Gastrocnemius medialis (tissue), 4 donors: ENCODE measurements at regions not wholly inside any gene's neighbourhood (a gene's known extent, or its start where the extent isn't known, plus 50 kb on each side); places are given as distances from the start of the nearest gene placed in this dataset.

Experiments
- POLR2A ChIP-seq, 2 donors: fragments of 450-650 bp; IDR thresholded peaks; one replicate each; pipeline ENCODE4 v1.6.1; 2017; ENCODE audit warnings: antibody characterized with exemption in 2 of 2, mild to moderate bottlenecking in 2 of 2, moderate library complexity in 2 of 2
- TF ChIP-seq, protein P1 (sequence below), 5 experiments: fragments of 450-650 bp in 3 of 5; fragments of 200-600 bp in 2 of 5; sonication (generic) in 2 of 5; IDR thresholded peaks in 4 of 5; conservative IDR thresholded peaks in 1 of 5; 1 replicate in 4 of 5; 2 replicates in 1 of 5; pipeline ENCODE4 v1.5.1; 2016 to 2019; ENCODE audit warnings: antibody characterized with exemption in 5 of 5, mild to moderate bottlenecking in 3 of 5, moderate library complexity in 3 of 5

DNA sequence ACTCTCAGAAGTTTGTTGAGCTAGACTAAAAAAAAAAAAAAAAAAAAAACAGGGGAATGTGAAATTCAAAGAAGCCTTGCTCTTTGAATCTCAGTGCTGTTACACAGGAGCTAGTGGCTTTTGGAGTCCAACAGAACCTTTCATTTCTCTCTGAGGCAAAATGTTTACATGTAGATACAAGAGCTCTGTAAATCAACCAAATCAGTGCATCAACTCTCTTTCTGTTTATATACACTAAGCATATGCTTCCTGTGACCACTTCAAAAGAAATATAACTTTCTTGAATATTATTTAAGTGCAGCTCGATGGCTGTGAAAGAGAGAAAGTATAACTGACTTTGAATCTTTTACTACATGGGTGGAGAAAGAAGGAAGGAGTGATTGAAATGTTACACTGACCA lies 115.3 kb upstream of the ITGA1 start:
- TF ChIP-seq, protein P1, sequence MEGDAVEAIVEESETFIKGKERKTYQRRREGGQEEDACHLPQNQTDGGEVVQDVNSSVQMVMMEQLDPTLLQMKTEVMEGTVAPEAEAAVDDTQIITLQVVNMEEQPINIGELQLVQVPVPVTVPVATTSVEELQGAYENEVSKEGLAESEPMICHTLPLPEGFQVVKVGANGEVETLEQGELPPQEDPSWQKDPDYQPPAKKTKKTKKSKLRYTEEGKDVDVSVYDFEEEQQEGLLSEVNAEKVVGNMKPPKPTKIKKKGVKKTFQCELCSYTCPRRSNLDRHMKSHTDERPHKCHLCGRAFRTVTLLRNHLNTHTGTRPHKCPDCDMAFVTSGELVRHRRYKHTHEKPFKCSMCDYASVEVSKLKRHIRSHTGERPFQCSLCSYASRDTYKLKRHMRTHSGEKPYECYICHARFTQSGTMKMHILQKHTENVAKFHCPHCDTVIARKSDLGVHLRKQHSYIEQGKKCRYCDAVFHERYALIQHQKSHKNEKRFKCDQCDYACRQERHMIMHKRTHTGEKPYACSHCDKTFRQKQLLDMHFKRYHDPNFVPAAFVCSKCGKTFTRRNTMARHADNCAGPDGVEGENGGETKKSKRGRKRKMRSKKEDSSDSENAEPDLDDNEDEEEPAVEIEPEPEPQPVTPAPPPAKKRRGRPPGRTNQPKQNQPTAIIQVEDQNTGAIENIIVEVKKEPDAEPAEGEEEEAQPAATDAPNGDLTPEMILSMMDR (IDR thresholded peaks at IDR 0.05 in 4 of 5, conservative IDR thresholded peaks at IDR 0.05 in 1 of 5): no peak
- TF ChIP-seq POLR2A (IDR thresholded peaks at IDR 0.05): no peak
